Tibial nerve (tissue), 4 donors: ENCODE measurements at regions not wholly inside any gene's neighbourhood (a gene's known extent, or its start where the extent isn't known, plus 50 kb on each side); places are given as distances from the start of the nearest gene placed in this dataset.

ENCODE experiments used
- DNase-seq, 2 donors: peaks; one replicate each; pipeline ENCODE4 v3.0.0-alpha.2; 2019; ENCODE audit warnings: low spot score in 2 of 2
- H3K27ac ChIP-seq, 4 donors: fragments of 200-600 bp; sonication (generic) in 3 of 4; one replicate each; pipeline ENCODE4 v1.5.1; 2017 to 2019; ENCODE audit warnings: mild to moderate bottlenecking in 1 of 4
- H3K27me3 ChIP-seq, 2 donors: fragments of 200-600 bp; sonication (generic) in 1 of 2; one replicate each; pipeline versions ENCODE4 v1.5.1 to v1.6.0; 2017 to 2019
- H3K36me3 ChIP-seq, 3 donors: fragments of 200-600 bp; sonication (generic); one replicate each; pipeline ENCODE4 v1.5.1; 2018 to 2019
- H3K4me1 ChIP-seq, 4 donors: fragments of 200-600 bp; sonication (generic) in 3 of 4; one replicate each; pipeline ENCODE4 v1.5.1; 2017 to 2019
- H3K4me3 ChIP-seq, 4 donors: fragments of 200-600 bp; sonication (generic) in 3 of 4; one replicate each; pipeline ENCODE4 v1.5.1; 2017 to 2019; ENCODE audit warnings: mild to moderate bottlenecking in 1 of 4, moderate library complexity in 1 of 4
- H3K9me3 ChIP-seq, 4 donors: fragments of 200-600 bp; sonication (generic) in 3 of 4; one replicate each; pipeline ENCODE4 v1.5.1; 2017 to 2019
- CTCF ChIP-seq, 5 experiments: fragments of 200-600 bp in 3 of 5; fragments of 450-650 bp in 2 of 5; sonication (generic) in 3 of 5; IDR thresholded peaks; one replicate each; pipeline ENCODE4 v1.5.1; 2016 to 2019; ENCODE audit warnings: antibody characterized with exemption in 5 of 5, mild to moderate bottlenecking in 3 of 5, moderate library complexity in 2 of 5
- EP300 ChIP-seq, 2 donors: sonication (generic); formaldehyde crosslinking; IDR thresholded peaks; one replicate each; pipeline ENCODE4 v1.6.1; 2017; ENCODE audit warnings: antibody characterized with exemption in 2 of 2, mild to moderate bottlenecking in 1 of 2
- POLR2A ChIP-seq, 2 donors: fragments of 450-650 bp; IDR thresholded peaks; one replicate each; pipeline ENCODE4 v1.6.1; 2017; ENCODE audit warnings: antibody characterized with exemption in 2 of 2, mild to moderate bottlenecking in 2 of 2, moderate library complexity in 2 of 2
- WGBS, 2 donors: methylation state at CpG; one replicate each; pipeline ENCODE4 v1.1.5; 2018; 5-methylcytosine and 5-hydroxymethylcytosine counted together

- Histone ChIP-seq H3K27me3 (no peaks in the 10 kb centered on the region), H3K36me3 (no peaks in the 10 kb centered on the region), H3K4me3 (no peak overlapping the region), H3K27ac (no peak overlapping the region), H3K4me1 (no peaks in the 10 kb centered on the region), H3K9me3 (no peaks in the 10 kb centered on the region)
- DNase-seq, result no peak
- TF ChIP-seq EP300 (IDR thresholded peaks at IDR 0.05) (no peak), CTCF (IDR thresholded peaks at IDR 0.05) (no peak), POLR2A (IDR thresholded peaks at IDR 0.05) (no peak)
- WGBS, 2 donors, result 23 to 25% methylated on average over 1 of the region's 1 CpG
Measured at GRCh38 chr4:130712038-130712437, 1616.1 kb downstream of the C4orf33 start.

GRCh38 chr4:130714006-130714405, 1618.1 kb downstream of the C4orf33 start:
- Histone ChIP-seq H3K27ac (no peak overlapping the region), H3K4me3 (no peak overlapping the region), H3K36me3 (no peaks in the 10 kb centered on the region), H3K27me3 (no peaks in the 10 kb centered on the region), H3K9me3 (no peaks in the 10 kb centered on the region), H3K4me1 (no peaks in the 10 kb centered on the region)
- WGBS, 2 donors, result 34 to 40% methylated on average over 1 of the region's 1 CpG
- no peak for DNase-seq
- TF ChIP-seq EP300 (IDR thresholded peaks at IDR 0.05), result no peak

- Histone ChIP-seq H3K4me3 (no peak overlapping the region), H3K27ac (no peak overlapping the region), H3K4me1 (no peaks in the 10 kb centered on the region), H3K36me3 (no peaks in the 10 kb centered on the region), H3K9me3 (no peaks in the 10 kb centered on the region), H3K27me3 (no peaks in the 10 kb centered on the region)
- TF ChIP-seq CTCF (IDR thresholded peaks at IDR 0.05) (no peak), EP300 (IDR thresholded peaks at IDR 0.05) (no peak), POLR2A (IDR thresholded peaks at IDR 0.05) (no peak)
- DNase-seq, result no peak
Measured at GRCh38 chr4:130722361-130722760, 1626.4 kb downstream of the C4orf33 start.

- H3K9me3 ChIP-seq, result no peaks in the 10 kb centered on the region
- 84 to 93% methylated on average over 5 of the region's 7 CpGs for WGBS, 2 donors
- H3K4me1 ChIP-seq, result no peaks in the 10 kb centered on the region
- TF ChIP-seq POLR2A (IDR thresholded peaks at IDR 0.05), result no peak
- no peak for TF ChIP-seq CTCF (IDR thresholded peaks at IDR 0.05)
- TF ChIP-seq EP300 (IDR thresholded peaks at IDR 0.05), result no peak
- no peak overlapping the region for H3K27ac ChIP-seq
- H3K36me3 ChIP-seq, result no peaks in the 10 kb centered on the region
- DNase-seq, result no peak
- no peaks in the 10 kb centered on the region for H3K27me3 ChIP-seq
- H3K4me3 ChIP-seq, result no peak overlapping the region
Measured at GRCh38 chr4:130736436-130737185, 1640.7 kb downstream of the C4orf33 start.

- DNase-seq, result no peak
- H3K27ac ChIP-seq, result no peak overlapping the region
- H3K9me3 ChIP-seq, result peaks cover 0 to 3% (median 0%) of the 10 kb centered on the region in 4 donors
- no peaks in the 10 kb centered on the region for H3K4me1 ChIP-seq
- H3K27me3 ChIP-seq, result no peaks in the 10 kb centered on the region
- H3K36me3 ChIP-seq, result no peaks in the 10 kb centered on the region
- no peak overlapping the region for H3K4me3 ChIP-seq
- no peak for TF ChIP-seq EP300 (IDR thresholded peaks at IDR 0.05)
- WGBS, 2 donors, result 84 to 91% methylated on average over 3 of the region's 3 CpGs
Measured at GRCh38 chr4:130738233-130738632, 1642.3 kb downstream of the C4orf33 start.

GRCh38 chr4:130747842-130748241, 1651.9 kb downstream of the C4orf33 start:
- H3K27me3 ChIP-seq, result no peaks in the 10 kb centered on the region
- H3K4me1 ChIP-seq, result no peaks in the 10 kb centered on the region
- H3K9me3 ChIP-seq, result peaks cover 0 to 3% (median 0%) of the 10 kb centered on the region in 4 donors
- H3K27ac ChIP-seq, result no peak overlapping the region
- TF ChIP-seq CTCF (IDR thresholded peaks at IDR 0.05), result no peak
- TF ChIP-seq POLR2A (IDR thresholded peaks at IDR 0.05), result no peak
- no peak for TF ChIP-seq EP300 (IDR thresholded peaks at IDR 0.05)
- no peaks in the 10 kb centered on the region for H3K36me3 ChIP-seq
- H3K4me3 ChIP-seq, result no peak overlapping the region
- no peak for DNase-seq
- 8 to 22% methylated on average over 1 of the region's 1 CpG for WGBS, 2 donors
